Endodermal cell (in vitro differentiated cells): ENCODE measurements at regions not wholly inside any gene's neighbourhood (a gene's known extent, or its start where the extent isn't known, plus 50 kb on each side); places are given as distances from the start of the nearest gene placed in this dataset.

Source experiments
- DNase-seq: peaks from one replicate; pipeline ENCODE4 v3.0.0-alpha.2; 2017
- H3K27ac ChIP-seq: 2 replicates; pipeline ENCODE4 v1.5.1; 2013; ENCODE audit warnings: mild to moderate bottlenecking, low read depth, low read length, moderate library complexity
- H3K27me3 ChIP-seq: 2 replicates; pipeline ENCODE4 v1.6.1; 2013; ENCODE audit warnings: mild to moderate bottlenecking, low read length, moderate library complexity; ENCODE audit not compliant: insufficient read depth, control insufficient read depth, poor library complexity, severe bottlenecking
- H3K36me3 ChIP-seq: 2 replicates; pipeline ENCODE4 v1.7.0; 2013; ENCODE audit warnings: mild to moderate bottlenecking, low read length, moderate library complexity; ENCODE audit not compliant: control insufficient read depth, insufficient read depth
- H3K4me1 ChIP-seq: one replicate; pipeline ENCODE4 v1.7.0; 2013; ENCODE audit warnings: low read length; ENCODE audit not compliant: control insufficient read depth, insufficient read depth
- H3K4me3 ChIP-seq: 2 replicates; pipeline ENCODE4 v1.5.1; 2013; ENCODE audit warnings: mild to moderate bottlenecking, low read length, moderate library complexity
- H3K9ac ChIP-seq: 2 replicates; pipeline ENCODE4 v1.6.1; 2013; ENCODE audit warnings: mild to moderate bottlenecking, low read length, moderate library complexity; ENCODE audit not compliant: poor library complexity, severe bottlenecking; ENCODE audit errors: extremely low read depth
- H3K9me3 ChIP-seq: 2 replicates; pipeline ENCODE4 v1.6.1; 2013; ENCODE audit warnings: mild to moderate bottlenecking, low read length, moderate library complexity; ENCODE audit not compliant: control insufficient read depth
- H3K27ac Mint-ChIP-seq: 2 replicates; pipeline ENCODE4 v1.8.0; 2020; ENCODE audit warnings: mixed read lengths
- H3K27me3 Mint-ChIP-seq: 2 replicates; pipeline ENCODE4 v1.8.0; 2021; ENCODE audit warnings: mild to moderate bottlenecking, mixed read lengths; ENCODE audit not compliant: insufficient read depth
- H3K36me3 Mint-ChIP-seq: 2 replicates; pipeline ENCODE4 v1.8.0; 2020; ENCODE audit warnings: low read depth, mixed read lengths
- H3K4me1 Mint-ChIP-seq: 2 replicates; pipeline ENCODE4 v1.8.0; 2020; ENCODE audit warnings: mixed read lengths
- H3K4me3 Mint-ChIP-seq: 2 replicates; pipeline ENCODE4 v1.8.0; 2020; ENCODE audit warnings: mild to moderate bottlenecking, moderate library complexity, mixed read lengths
- H3K9me3 Mint-ChIP-seq: 2 replicates; pipeline ENCODE4 v1.8.0; 2020; ENCODE audit warnings: mild to moderate bottlenecking, mixed read lengths
- WGBS, 2 experiments: methylation state at CpG; one replicate each; pipeline versions ENCODE4 v1.1.5 to v1.1.7; 2013; ENCODE audit warnings: missing lambda C conversion rate in 2 of 2, mixed read lengths in 1 of 2; ENCODE audit not compliant: insufficient coverage in 1 of 2, insufficient read length in 1 of 2; 5-methylcytosine and 5-hydroxymethylcytosine counted together
- TF ChIP-seq, protein P1 (sequence below): fragments of 200-600 bp; sonication (generic); conservative IDR thresholded peaks from 2 replicates; pipeline ENCODE4 v1.5.0; 2021; ENCODE audit warnings: antibody characterized with exemption, mild to moderate bottlenecking

DNA sequence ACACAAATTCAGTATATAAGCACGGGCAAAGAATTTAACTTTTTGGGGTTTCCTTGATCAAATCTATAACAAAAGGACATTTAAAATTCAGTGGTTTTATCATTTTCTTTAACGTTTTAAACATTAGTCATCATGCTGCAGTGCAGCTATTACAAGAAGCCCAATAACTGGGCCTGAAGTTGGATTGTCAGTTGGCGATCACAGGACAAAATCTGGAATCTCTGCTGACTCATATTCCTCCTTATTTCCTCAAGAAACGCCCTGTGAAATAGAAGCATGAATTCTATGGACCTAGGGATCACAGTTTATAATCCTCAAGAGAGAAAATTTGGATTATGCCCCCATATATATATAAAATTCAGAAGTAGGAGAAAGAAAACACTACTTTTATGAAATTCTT lies 971.6 kb upstream of the MIR17HG start:
- H3K27me3 Mint-ChIP-seq, result no peaks in the 10 kb centered on the region
- Histone ChIP-seq H3K27me3 (no peaks in the 10 kb centered on the region), H3K36me3 (no peaks in the 10 kb centered on the region), H3K27ac (no peak overlapping the region), H3K9ac (no peak overlapping the region), H3K9me3 (no peaks in the 10 kb centered on the region), H3K4me1 (no peaks in the 10 kb centered on the region), H3K4me3 (no peak overlapping the region)
- TF ChIP-seq, protein P1, sequence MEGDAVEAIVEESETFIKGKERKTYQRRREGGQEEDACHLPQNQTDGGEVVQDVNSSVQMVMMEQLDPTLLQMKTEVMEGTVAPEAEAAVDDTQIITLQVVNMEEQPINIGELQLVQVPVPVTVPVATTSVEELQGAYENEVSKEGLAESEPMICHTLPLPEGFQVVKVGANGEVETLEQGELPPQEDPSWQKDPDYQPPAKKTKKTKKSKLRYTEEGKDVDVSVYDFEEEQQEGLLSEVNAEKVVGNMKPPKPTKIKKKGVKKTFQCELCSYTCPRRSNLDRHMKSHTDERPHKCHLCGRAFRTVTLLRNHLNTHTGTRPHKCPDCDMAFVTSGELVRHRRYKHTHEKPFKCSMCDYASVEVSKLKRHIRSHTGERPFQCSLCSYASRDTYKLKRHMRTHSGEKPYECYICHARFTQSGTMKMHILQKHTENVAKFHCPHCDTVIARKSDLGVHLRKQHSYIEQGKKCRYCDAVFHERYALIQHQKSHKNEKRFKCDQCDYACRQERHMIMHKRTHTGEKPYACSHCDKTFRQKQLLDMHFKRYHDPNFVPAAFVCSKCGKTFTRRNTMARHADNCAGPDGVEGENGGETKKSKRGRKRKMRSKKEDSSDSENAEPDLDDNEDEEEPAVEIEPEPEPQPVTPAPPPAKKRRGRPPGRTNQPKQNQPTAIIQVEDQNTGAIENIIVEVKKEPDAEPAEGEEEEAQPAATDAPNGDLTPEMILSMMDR, result no peak
- no peak for DNase-seq
- H3K27ac Mint-ChIP-seq, result no peak overlapping the region
- H3K4me1 Mint-ChIP-seq, result no peaks in the 10 kb centered on the region
- peaks cover 4% of the 10 kb centered on the region for H3K9me3 Mint-ChIP-seq
- 92 to 93% methylated on average over 3 of the region's 4 CpGs for WGBS, 2 experiments
- H3K36me3 Mint-ChIP-seq, result no peaks in the 10 kb centered on the region
- H3K4me3 Mint-ChIP-seq, result no peak overlapping the region

DNA sequence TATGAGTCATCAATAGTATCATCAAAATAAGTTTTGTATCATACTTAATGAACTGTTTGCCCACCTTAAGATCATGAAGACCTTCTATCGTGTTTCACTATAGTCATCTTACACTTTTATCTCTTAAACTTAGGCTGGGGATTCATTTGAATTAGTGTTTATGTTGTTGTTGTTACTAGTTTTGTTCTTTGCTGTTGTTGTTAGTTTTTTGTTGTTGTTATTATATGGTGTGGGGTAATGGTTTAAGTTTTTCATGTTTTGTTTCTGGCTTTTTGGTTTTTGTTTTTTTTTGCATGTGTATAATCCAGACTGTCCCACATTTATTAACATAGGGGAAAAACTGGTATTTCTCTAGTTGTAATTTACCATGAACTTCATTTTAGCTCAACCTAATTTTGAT lies 965.1 kb upstream of the MIR17HG start:
- no peaks in the 10 kb centered on the region for H3K27me3 ChIP-seq
- TF ChIP-seq, protein P1, result no peak
- H3K27me3 Mint-ChIP-seq, result no peaks in the 10 kb centered on the region
- H3K27ac ChIP-seq, result no peak overlapping the region
- H3K9me3 ChIP-seq, result no peaks in the 10 kb centered on the region
- no peak overlapping the region for H3K4me3 ChIP-seq
- H3K36me3 ChIP-seq, result no peaks in the 10 kb centered on the region
- no peak overlapping the region for H3K9ac ChIP-seq
- H3K4me3 Mint-ChIP-seq, result no peak overlapping the region
- H3K27ac Mint-ChIP-seq, result no peak overlapping the region
- H3K9me3 Mint-ChIP-seq, result peaks cover 2% of the 10 kb centered on the region
- 100% methylated on average over 1 of the region's 1 CpG; no CpG with 5 or more reads in 1 of the 2 experiments for WGBS, 2 experiments
- H3K4me1 ChIP-seq, result no peaks in the 10 kb centered on the region
- no peak for DNase-seq
- peaks cover 2% of the 10 kb centered on the region for H3K4me1 Mint-ChIP-seq
- H3K36me3 Mint-ChIP-seq, result peaks cover 3% of the 10 kb centered on the region

DNA sequence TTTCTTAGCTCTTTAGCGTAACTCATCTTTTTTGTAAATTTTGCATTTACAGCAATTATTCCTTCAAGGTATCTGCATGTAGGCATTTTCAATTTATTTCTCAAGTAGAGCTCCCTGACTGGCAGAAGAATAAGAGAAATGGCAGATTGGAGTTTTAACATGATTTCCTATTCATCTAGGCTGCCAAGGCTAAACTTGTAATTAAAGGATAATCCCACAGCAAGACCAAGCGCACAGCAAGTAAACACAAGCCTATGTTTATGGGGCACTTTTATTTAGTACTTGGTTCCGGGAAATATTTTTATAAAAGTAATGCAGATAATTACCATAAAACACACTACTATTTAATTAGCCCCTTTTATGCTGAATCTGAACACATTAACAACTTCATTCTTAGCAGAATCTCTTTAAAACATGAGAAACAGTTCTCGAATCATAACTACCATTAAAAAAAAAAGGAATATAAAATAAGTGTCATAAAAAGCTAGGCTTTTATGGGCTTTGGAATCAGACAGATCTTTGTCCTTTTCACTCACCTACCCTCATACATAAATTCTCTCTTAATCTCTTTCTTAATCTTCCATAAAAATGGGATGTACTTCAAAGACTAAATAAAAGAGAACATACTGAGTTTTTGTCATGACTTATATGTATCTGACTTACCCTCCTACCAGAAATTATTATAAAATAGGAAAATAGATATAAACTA lies 961.6 kb upstream of the MIR17HG start:
- TF ChIP-seq, protein P1, result no peak
- peaks cover 11% of the 10 kb centered on the region for H3K9me3 ChIP-seq
- DNase-seq, result no peak
- Mint-ChIP-seq H3K27me3 (no peaks in the 10 kb centered on the region), H3K27ac (no peak overlapping the region), H3K4me1 (peaks cover 2% of the 10 kb centered on the region), H3K9me3 (peaks cover 29% of the 10 kb centered on the region), H3K4me3 (no peak overlapping the region), H3K36me3 (peaks cover 22% of the 10 kb centered on the region)
- WGBS, 2 experiments, result 86 to 89% methylated on average over 1 of the region's 4 CpGs
- no peak overlapping the region for H3K9ac ChIP-seq
- no peaks in the 10 kb centered on the region for H3K4me1 ChIP-seq
- no peaks in the 10 kb centered on the region for H3K36me3 ChIP-seq
- no peak overlapping the region for H3K4me3 ChIP-seq
- H3K27me3 ChIP-seq, result no peaks in the 10 kb centered on the region
- no peak overlapping the region for H3K27ac ChIP-seq
